Upper lobe of left lung (tissue), 4 donors: ENCODE measurements at regions not wholly inside any gene's neighbourhood (a gene's known extent, or its start where the extent isn't known, plus 50 kb on each side); places are given as distances from the start of the nearest gene placed in this dataset.

Experiments used
- POLR2A ChIP-seq, 4 donors: fragments of 450-650 bp; IDR thresholded peaks; one replicate each; pipeline ENCODE4 v1.5.1; 2016 to 2017; ENCODE audit warnings: antibody characterized with exemption in 4 of 4, mild to moderate bottlenecking in 2 of 4
- POLR2AphosphoS5 ChIP-seq, 2 donors: sonication (generic); formaldehyde crosslinking; IDR thresholded peaks; one replicate each; pipeline ENCODE4 v1.5.1; 2017; ENCODE audit warnings: antibody characterized with exemption in 2 of 2
- TF ChIP-seq, protein P1 (sequence below), 6 experiments: fragments of 450-650 bp in 4 of 6; fragments of 200-600 bp in 2 of 6; sonication (generic) in 2 of 6; IDR thresholded peaks; one replicate each; pipeline ENCODE4 v1.5.1; 2016 to 2019; ENCODE audit warnings: antibody characterized with exemption in 6 of 6

DNA sequence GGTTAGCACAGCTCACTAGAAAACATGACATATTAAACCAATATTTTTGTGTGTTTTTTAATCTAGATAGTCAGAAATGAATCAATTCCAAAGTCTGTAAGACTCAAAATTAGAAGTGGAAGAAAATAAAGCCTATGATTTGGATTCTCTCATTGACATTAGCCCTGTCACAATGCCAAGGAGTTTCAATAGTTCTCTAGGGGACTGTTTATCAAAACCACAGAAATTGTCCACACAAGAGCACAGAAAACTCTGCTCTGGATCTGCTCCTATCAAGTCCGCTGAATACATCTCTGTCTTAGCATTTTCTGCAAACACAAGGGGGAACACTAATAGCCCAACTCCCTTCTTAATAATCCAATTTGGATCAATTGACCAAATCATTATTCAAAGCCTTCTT lies 152.0 kb downstream of the HS3ST3B1 start:
- no peak for TF ChIP-seq POLR2A (IDR thresholded peaks at IDR 0.05)
- TF ChIP-seq, protein P1, sequence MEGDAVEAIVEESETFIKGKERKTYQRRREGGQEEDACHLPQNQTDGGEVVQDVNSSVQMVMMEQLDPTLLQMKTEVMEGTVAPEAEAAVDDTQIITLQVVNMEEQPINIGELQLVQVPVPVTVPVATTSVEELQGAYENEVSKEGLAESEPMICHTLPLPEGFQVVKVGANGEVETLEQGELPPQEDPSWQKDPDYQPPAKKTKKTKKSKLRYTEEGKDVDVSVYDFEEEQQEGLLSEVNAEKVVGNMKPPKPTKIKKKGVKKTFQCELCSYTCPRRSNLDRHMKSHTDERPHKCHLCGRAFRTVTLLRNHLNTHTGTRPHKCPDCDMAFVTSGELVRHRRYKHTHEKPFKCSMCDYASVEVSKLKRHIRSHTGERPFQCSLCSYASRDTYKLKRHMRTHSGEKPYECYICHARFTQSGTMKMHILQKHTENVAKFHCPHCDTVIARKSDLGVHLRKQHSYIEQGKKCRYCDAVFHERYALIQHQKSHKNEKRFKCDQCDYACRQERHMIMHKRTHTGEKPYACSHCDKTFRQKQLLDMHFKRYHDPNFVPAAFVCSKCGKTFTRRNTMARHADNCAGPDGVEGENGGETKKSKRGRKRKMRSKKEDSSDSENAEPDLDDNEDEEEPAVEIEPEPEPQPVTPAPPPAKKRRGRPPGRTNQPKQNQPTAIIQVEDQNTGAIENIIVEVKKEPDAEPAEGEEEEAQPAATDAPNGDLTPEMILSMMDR (IDR thresholded peaks at IDR 0.05) = no peak
- TF ChIP-seq POLR2AphosphoS5 (IDR thresholded peaks at IDR 0.05) = no peak
